Stomach (tissue), 8 donors: ENCODE measurements at regions not wholly inside any gene's neighbourhood (a gene's known extent, or its start where the extent isn't known, plus 50 kb on each side); places are given as distances from the start of the nearest gene placed in this dataset.
A peak's percentile ranks its signal among the peaks of the same experiment; 100 is the strongest.

ENCODE experiments used
- DNase-seq, 2 donors: peaks; one replicate each; pipeline versions ENCODE4 v3.0.0 to v3.0.0-alpha.2; 2013 to 2019
- H3K27ac ChIP-seq, 5 donors: fragments of 200-600 bp in 4 of 5; sonication (generic) in 4 of 5; one replicate each; pipeline ENCODE4 v1.5.1; 2013 to 2019; ENCODE audit warnings: mild to moderate bottlenecking in 1 of 5, moderate library complexity in 1 of 5
- H3K27me3 ChIP-seq, 3 donors: fragments of 200-600 bp; sonication (generic); one replicate each; pipeline ENCODE4 v1.5.1; 2017 to 2019; ENCODE audit warnings: mixed run types in 1 of 3
- H3K36me3 ChIP-seq, 4 donors: fragments of 200-600 bp; sonication (generic); 1 replicate in 3 of 4; 2 replicates in 1 of 4; pipeline ENCODE4 v1.5.1; 2016 to 2019
- H3K4me1 ChIP-seq, 4 donors: fragments of 200-600 bp; sonication (generic); one replicate each; pipeline ENCODE4 v1.5.1; 2016 to 2019
- H3K4me3 ChIP-seq, 4 donors: fragments of 200-600 bp; sonication (generic) in 3 of 4; one replicate each; pipeline ENCODE4 v1.5.1; 2016 to 2019; ENCODE audit warnings: mild to moderate bottlenecking in 1 of 4
- H3K9me3 ChIP-seq, 4 donors: fragments of 200-600 bp; sonication (generic); one replicate each; pipeline ENCODE4 v1.5.1; 2016 to 2019
- EP300 ChIP-seq: sonication (generic); formaldehyde crosslinking; IDR thresholded peaks from one replicate; pipeline ENCODE4 v1.6.1; 2017; ENCODE audit warnings: antibody characterized with exemption
- POLR2A ChIP-seq, 4 donors: fragments of 450-650 bp; IDR thresholded peaks; one replicate each; pipeline ENCODE4 v1.6.1; 2016; ENCODE audit warnings: antibody characterized with exemption in 4 of 4, control low read depth in 2 of 4, mild to moderate bottlenecking in 1 of 4, moderate library complexity in 1 of 4
- POLR2AphosphoS5 ChIP-seq, 3 donors: sonication (generic); formaldehyde crosslinking; IDR thresholded peaks; one replicate each; pipeline ENCODE4 v1.6.1; 2016; ENCODE audit warnings: antibody characterized with exemption in 3 of 3
- WGBS, 5 donors: extraction: QIAGEN DNeasy Blood & Tissue Kit in 3 of 5; methylation state at CpG; one replicate each; pipeline versions ENCODE4 v1.1.5 to v1.1.7; 2013 to 2018; 5-methylcytosine and 5-hydroxymethylcytosine counted together
- intact Hi-C: fragments of 100-400 bp; cut with DNase I; formaldehyde crosslinking; loops from one replicate; pipeline ENCODE4 v1.15.1; 2023; ENCODE audit warnings: low total_unique reads
- TF ChIP-seq, protein P1 (sequence below), 7 experiments: fragments of 450-650 bp in 4 of 7; fragments of 200-600 bp in 3 of 7; sonication (generic) in 3 of 7; IDR thresholded peaks; one replicate each; pipeline ENCODE4 v1.5.1; 2016 to 2019; ENCODE audit warnings: antibody characterized with exemption in 7 of 7, control low read depth in 2 of 7, mild to moderate bottlenecking in 1 of 7
- donor health status: healthy with polysubstance abuse.
- donor health status: Bipolar disorder and iron deficiency.
- donor health status: healthy.

DNA sequence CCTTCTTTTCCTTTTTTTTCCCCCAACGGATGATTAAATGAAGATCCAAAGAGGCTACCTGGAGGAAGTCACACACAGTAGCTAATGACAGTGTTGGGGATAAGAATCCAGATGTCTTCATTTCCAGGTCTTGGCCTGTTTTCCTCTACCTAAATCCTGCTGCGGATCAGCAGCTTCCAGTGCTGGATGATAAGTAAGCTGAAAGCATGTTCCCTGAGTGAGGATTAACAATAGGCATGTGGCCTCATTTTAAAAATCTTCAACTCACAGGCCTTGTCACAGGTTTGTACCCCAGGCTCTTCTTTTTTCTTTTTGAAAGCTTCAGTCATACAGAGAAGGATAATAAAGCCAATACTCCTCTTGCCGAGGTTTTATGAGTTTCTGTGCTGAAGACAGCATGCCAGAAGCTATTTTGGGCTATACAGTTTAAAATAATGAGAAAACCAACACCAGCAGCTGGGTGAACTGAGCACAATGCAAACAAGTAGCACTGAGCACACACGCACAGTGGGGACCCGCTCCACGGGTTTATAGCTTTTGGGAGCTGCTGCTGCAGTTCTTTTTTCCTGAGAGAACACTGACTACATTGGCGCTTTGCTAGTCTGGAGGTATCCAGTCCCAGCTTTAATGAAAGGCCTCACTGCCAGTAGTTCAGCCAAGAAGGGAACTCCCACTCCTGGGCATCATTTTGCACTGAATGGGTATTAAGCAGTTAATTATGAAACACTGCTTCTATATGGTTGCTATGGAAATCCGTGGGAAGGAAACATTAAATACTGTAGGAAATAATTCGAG, 184.2 kb upstream of the CTSO start:
- intact Hi-C loops = no loop called here
- DNase-seq = peak in 1 of 2 donors; percentile 10
- H3K9me3 ChIP-seq = no peaks in the 10 kb centered on the region
- no peaks in the 10 kb centered on the region for H3K27me3 ChIP-seq
- WGBS, 5 donors = 47 to 61% (median 52%) methylated on average over 9 of the region's 9 CpGs
- no peak for TF ChIP-seq POLR2A (IDR thresholded peaks at IDR 0.05)
- H3K36me3 ChIP-seq = no peaks in the 10 kb centered on the region
- no peak overlapping the region for H3K4me3 ChIP-seq
- no peak overlapping the region for H3K27ac ChIP-seq
- H3K4me1 ChIP-seq = no peaks in the 10 kb centered on the region

DNA sequence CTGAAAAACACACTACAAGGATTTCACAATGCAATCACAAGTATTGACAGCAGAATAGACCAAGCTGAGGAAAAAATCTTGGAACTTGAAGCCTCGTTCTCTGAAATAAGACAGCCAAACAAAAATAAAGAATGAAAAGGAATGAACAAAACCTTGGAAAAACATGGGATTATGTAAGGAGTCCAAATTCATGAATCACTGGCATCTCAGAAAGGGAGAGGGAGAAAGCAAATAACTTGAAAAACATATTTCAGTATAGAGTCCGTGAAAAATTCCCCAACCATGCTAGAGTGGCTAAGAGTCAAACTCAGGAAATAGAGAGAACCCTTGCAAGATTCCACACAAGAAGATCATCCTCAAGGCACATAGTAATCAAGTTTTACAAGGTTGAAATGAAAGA, 178.5 kb upstream of the CTSO start:
- 72 to 84% (median 76%) methylated on average over 2 of the region's 2 CpGs for WGBS, 5 donors
- no peaks in the 10 kb centered on the region for H3K36me3 ChIP-seq
- H3K4me3 ChIP-seq = no peak overlapping the region
- intact Hi-C loops = no loop called here
- H3K27me3 ChIP-seq = no peaks in the 10 kb centered on the region
- no peaks in the 10 kb centered on the region for H3K4me1 ChIP-seq
- no peaks in the 10 kb centered on the region for H3K9me3 ChIP-seq
- TF ChIP-seq POLR2A (IDR thresholded peaks at IDR 0.05) (no peak), EP300 (no peak)
- TF ChIP-seq, protein P1, sequence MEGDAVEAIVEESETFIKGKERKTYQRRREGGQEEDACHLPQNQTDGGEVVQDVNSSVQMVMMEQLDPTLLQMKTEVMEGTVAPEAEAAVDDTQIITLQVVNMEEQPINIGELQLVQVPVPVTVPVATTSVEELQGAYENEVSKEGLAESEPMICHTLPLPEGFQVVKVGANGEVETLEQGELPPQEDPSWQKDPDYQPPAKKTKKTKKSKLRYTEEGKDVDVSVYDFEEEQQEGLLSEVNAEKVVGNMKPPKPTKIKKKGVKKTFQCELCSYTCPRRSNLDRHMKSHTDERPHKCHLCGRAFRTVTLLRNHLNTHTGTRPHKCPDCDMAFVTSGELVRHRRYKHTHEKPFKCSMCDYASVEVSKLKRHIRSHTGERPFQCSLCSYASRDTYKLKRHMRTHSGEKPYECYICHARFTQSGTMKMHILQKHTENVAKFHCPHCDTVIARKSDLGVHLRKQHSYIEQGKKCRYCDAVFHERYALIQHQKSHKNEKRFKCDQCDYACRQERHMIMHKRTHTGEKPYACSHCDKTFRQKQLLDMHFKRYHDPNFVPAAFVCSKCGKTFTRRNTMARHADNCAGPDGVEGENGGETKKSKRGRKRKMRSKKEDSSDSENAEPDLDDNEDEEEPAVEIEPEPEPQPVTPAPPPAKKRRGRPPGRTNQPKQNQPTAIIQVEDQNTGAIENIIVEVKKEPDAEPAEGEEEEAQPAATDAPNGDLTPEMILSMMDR (IDR thresholded peaks at IDR 0.05) = no peak
- no peak overlapping the region for H3K27ac ChIP-seq
- DNase-seq = no peak

DNA sequence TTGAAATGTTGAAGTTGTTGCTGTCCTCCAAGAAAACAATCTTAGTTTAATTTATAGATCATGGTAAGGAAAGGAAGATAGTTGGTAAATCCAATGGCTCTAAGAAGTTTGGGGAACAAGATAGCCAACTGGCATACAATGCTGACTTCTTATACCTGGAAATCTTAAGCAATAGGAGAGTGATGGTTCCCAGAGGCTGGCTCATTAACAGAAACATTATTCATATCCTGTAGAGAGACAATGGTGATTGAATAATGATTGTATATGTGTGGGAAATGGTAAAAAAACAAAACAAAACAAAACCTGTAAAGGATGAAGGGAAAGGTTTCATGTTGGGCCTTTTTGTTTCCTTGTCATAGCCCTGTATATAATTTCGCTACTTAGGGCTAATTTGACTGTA, 174.9 kb upstream of the CTSO start:
- intact Hi-C loops = no loop called here
- Histone ChIP-seq H3K9me3 (peaks cover 0 to 18% (median 5%) of the 10 kb centered on the region in 4 donors), H3K27ac (no peak overlapping the region), H3K27me3 (no peaks in the 10 kb centered on the region), H3K36me3 (no peaks in the 10 kb centered on the region), H3K4me1 (no peaks in the 10 kb centered on the region), H3K4me3 (no peak overlapping the region)
- no peak for DNase-seq
- WGBS, 5 donors = 19 to 82% (median 63%) methylated on average over 1 of the region's 1 CpG
- TF ChIP-seq, protein P1 (IDR thresholded peaks at IDR 0.05) = no peak
- no peak for TF ChIP-seq EP300
- no peak for TF ChIP-seq POLR2A (IDR thresholded peaks at IDR 0.05)
- no peak for TF ChIP-seq POLR2AphosphoS5 (IDR thresholded peaks at IDR 0.05)

DNA sequence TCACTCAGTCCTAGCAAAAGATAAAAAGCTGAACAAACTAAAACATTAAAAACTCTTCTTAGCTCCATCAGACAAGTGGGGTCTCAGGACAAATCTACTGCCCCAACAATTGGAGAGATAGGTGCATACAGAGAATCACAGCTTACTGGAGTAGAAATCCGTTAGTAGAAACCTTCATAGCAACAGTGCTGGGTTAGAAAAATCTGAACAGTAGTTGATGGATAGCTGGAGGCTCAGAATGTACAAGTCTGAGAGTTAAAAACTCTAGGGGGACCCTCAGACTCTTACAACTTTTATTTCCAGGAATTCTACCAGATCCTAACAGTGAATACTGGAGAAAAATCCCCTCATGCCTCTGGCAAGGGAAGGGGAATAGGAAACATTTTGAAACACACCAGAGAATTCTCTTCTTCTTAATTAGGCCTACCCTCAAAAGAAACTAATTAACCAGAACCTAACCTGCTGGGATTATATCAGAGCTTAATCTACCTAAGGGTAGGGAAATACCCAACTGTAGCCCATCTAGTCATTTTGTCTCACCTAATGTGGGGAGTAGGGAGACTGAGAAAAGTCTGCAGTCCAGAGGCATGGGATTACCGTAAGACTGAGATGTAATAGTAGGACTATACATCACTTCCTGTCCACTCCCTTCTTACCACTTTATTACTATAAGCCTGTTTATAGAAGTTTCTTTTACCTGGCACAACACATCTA, 165.0 kb upstream of the CTSO start:
- no peak for TF ChIP-seq POLR2AphosphoS5 (IDR thresholded peaks at IDR 0.05)
- intact Hi-C loops = no loop called here
- Histone ChIP-seq H3K27me3 (no peaks in the 10 kb centered on the region), H3K4me3 (no peak overlapping the region), H3K27ac (no peak overlapping the region), H3K4me1 (no peaks in the 10 kb centered on the region), H3K9me3 (no peaks in the 10 kb centered on the region), H3K36me3 (no peaks in the 10 kb centered on the region)
- 54 to 83% (median 72%) methylated on average over 2 of the region's 2 CpGs for WGBS, 5 donors
- DNase-seq = no peak

DNA sequence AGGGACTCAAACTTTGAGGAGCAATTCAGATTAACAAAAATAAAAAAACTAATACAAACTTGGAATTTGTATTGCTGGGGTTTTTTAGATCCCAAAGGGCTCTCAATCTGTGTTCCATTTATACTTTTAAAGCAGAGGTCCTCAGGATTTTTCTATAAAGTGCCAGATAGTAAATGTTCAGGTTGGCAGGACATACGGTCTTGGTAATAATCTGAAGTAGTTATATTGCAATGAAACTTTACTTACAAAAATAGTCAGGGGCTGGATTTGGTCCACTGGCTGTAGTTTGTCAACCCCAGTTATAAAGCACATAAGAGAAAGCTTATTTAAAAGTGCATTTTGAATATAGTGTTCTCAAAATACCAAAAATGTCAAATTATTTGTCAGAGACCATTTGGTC, 164.1 kb upstream of the CTSO start:
- Histone ChIP-seq H3K36me3 (no peaks in the 10 kb centered on the region), H3K9me3 (no peaks in the 10 kb centered on the region), H3K27me3 (no peaks in the 10 kb centered on the region), H3K27ac (no peak overlapping the region), H3K4me1 (peaks cover 0 to 7% (median 0%) of the 10 kb centered on the region in 4 donors), H3K4me3 (no peak overlapping the region)
- no peak for DNase-seq
- 33 to 75% (median 47%) methylated on average over 1 of the region's 1 CpG for WGBS, 5 donors
- intact Hi-C loops = no loop called here
- TF ChIP-seq POLR2AphosphoS5 (IDR thresholded peaks at IDR 0.05) = no peak
- TF ChIP-seq POLR2A (IDR thresholded peaks at IDR 0.05) = no peak
- TF ChIP-seq EP300 = no peak
- TF ChIP-seq, protein P1 (IDR thresholded peaks at IDR 0.05) = no peak
